Fibroblast of lung (primary cell): ENCODE measurements at regions not wholly inside any gene's neighbourhood (a gene's known extent, or its start where the extent isn't known, plus 50 kb on each side); places are given as distances from the start of the nearest gene placed in this dataset.

Experiments
- CTCF ChIP-seq, 2 donors: IDR thresholded peaks in 1 of 2; conservative IDR thresholded peaks in 1 of 2; 1 replicate in 1 of 2; 2 replicates in 1 of 2; pipeline ENCODE4 v1.5.1; 2011 to 2012; ENCODE audit warnings: low read length in 2 of 2, control low read depth in 1 of 2, inconsistent platforms in 1 of 2, low read depth in 1 of 2, mild to moderate bottlenecking in 1 of 2
- EZH2 ChIP-seq: IDR thresholded peaks from 2 replicates; pipeline ENCODE4 v1.5.1; 2012; ENCODE audit warnings: low read length, control low read depth, mild to moderate bottlenecking; ENCODE audit errors: missing control alignments

GRCh38 chr10:52984169-52984568 lies 211.6 kb upstream of the MBL2 start:
- TF ChIP-seq CTCF (conservative IDR thresholded peaks at IDR 0.05 in 1 of 2, IDR thresholded peaks at IDR 0.05 in 1 of 2; ENCODE audit: low read depth in 1 of 2, low read length in 2 of 2) (no peak), EZH2 (no peak)
